ENCODE measurements at regions not wholly inside any gene's neighbourhood (a gene's known extent, or its start where the extent isn't known, plus 50 kb on each side); places are given as distances from the start of the nearest gene placed in this dataset.

DNA sequence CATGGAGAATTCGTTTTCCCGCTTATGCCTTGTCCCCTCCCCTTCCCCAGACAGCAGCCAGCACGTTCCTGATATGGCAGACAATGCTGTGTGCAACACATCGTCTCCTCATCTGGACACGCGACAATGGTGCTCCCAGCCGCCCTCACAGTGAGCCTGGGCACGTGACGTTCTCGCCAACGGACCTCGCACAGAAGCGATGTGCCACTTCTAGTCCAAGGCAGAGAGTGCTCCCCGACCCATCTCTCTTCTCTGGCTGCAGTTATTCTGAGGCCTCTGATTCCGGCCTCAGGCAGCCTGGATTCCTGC is 505.4 kb downstream of the EIPR1 start:
- Mint-ChIP-seq H3K27me3 (ENCODE audit: low read depth in 2 of 2) (no peaks in the 10 kb centered on the region), H3K36me3 (no peaks in the 10 kb centered on the region), H3K9me3 (no peaks in the 10 kb centered on the region), H3K4me3 (no peak overlapping the region), H3K27ac (no peak overlapping the region), H3K4me1 (no peaks in the 10 kb centered on the region)
- H3K27ac ChIP-seq (ENCODE audit: low read length): no peak overlapping the region
- TF ChIP-seq, protein P1, sequence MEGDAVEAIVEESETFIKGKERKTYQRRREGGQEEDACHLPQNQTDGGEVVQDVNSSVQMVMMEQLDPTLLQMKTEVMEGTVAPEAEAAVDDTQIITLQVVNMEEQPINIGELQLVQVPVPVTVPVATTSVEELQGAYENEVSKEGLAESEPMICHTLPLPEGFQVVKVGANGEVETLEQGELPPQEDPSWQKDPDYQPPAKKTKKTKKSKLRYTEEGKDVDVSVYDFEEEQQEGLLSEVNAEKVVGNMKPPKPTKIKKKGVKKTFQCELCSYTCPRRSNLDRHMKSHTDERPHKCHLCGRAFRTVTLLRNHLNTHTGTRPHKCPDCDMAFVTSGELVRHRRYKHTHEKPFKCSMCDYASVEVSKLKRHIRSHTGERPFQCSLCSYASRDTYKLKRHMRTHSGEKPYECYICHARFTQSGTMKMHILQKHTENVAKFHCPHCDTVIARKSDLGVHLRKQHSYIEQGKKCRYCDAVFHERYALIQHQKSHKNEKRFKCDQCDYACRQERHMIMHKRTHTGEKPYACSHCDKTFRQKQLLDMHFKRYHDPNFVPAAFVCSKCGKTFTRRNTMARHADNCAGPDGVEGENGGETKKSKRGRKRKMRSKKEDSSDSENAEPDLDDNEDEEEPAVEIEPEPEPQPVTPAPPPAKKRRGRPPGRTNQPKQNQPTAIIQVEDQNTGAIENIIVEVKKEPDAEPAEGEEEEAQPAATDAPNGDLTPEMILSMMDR (IDR thresholded peaks at IDR 0.05): no peak
- no peaks in the 10 kb centered on the region for H3K27me3 ChIP-seq (ENCODE audit: control insufficient read depth, insufficient read depth, low read length)
- 85% methylated on average over 15 of the region's 15 CpGs for WGBS (ENCODE audit: insufficient coverage)
- H3K9me3 ChIP-seq (ENCODE audit: control insufficient read depth, insufficient read depth, low read length): no peaks in the 10 kb centered on the region
- no peaks in the 10 kb centered on the region for H3K36me3 ChIP-seq (ENCODE audit: control insufficient read depth, insufficient read depth, low read length)
- no peak overlapping the region for H3K4me3 ChIP-seq (ENCODE audit: low read length)
- no peak for ATAC-seq
- intact Hi-C loops (cut with micrococcal nuclease): no loop called here
- DNase-seq: no peak
- H3K4me1 ChIP-seq (ENCODE audit: control insufficient read depth, insufficient read depth, low read length): no peaks in the 10 kb centered on the region

DNA sequence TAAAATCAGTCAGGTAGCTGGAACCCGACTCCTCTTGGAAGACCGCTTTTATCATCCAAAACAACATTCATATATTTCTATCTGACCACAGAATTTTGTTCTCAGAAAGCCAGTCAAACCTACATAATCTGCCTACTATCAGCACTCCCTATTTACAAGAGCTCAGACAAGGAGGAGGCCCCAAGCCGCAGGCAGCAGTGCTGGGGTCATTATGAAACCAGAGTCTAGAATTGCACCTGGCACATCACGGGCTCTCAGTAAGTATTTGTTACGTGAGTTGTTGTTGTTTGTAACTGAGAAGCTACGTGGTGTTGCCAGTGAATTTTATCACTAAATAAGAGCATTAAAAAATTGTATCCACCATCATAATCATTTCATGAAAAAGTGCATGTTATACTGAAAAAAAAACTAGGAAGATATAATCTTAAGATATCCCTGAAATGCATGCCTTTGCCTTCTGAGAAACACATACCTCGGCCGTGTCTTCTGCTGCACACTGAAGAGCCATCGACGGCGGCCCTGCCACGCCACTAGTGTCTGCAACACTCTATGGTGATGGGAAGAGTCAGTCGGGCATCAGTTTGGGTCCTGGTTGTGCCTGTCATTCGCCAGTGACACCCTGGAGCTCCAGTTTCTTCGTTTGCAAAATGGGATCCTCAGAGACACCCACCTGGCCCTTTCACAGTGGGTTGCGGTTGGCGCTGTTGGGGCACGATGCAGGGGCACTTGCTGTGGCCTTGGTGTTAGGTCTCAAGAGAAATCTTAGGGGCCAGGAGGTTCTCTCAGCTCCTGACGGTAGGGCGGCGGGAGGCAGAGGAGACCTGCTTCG is 505.9 kb downstream of the EIPR1 start:
- H3K4me3 ChIP-seq (ENCODE audit: low read length): no peak overlapping the region
- Mint-ChIP-seq H3K27me3 (ENCODE audit: low read depth in 2 of 2) (no peaks in the 10 kb centered on the region), H3K36me3 (no peaks in the 10 kb centered on the region), H3K4me1 (no peaks in the 10 kb centered on the region), H3K9me3 (no peaks in the 10 kb centered on the region), H3K27ac (no peak overlapping the region), H3K4me3 (no peak overlapping the region)
- no peaks in the 10 kb centered on the region for H3K4me1 ChIP-seq (ENCODE audit: control insufficient read depth, insufficient read depth, low read length)
- 87% methylated on average over 20 of the region's 22 CpGs for WGBS (ENCODE audit: insufficient coverage)
- no peaks in the 10 kb centered on the region for H3K9me3 ChIP-seq (ENCODE audit: control insufficient read depth, insufficient read depth, low read length)
- no peak for DNase-seq
- intact Hi-C loops (cut with micrococcal nuclease): no loop called here
- TF ChIP-seq, protein P1 (IDR thresholded peaks at IDR 0.05): no peak
- no peaks in the 10 kb centered on the region for H3K36me3 ChIP-seq (ENCODE audit: control insufficient read depth, insufficient read depth, low read length)
- ATAC-seq: no peak
- no peaks in the 10 kb centered on the region for H3K27me3 ChIP-seq (ENCODE audit: control insufficient read depth, insufficient read depth, low read length)
- no peak overlapping the region for H3K27ac ChIP-seq (ENCODE audit: low read length)

DNA sequence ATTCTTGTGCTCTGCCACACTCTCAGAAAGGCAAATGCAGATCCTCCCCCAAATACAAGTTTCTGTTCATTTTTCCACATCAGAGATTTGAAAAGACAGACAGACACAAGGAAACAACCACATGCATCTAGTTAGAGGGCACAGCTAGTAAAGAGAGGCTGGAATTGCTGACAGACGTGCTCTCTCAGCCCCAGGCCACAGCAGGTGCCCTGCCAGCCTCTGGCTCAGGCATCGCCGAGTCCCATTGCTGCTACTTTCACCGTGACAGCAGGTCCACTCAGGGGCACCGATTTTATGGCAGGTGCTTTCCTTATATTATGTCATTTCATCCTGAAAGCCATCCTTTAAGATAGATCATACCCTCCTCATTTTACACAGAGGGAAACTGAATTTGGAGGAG is 507.5 kb downstream of the EIPR1 start:
- H3K27ac ChIP-seq (ENCODE audit: low read length): no peak overlapping the region
- intact Hi-C loops (cut with micrococcal nuclease): no loop called here
- DNase-seq (no peak), ATAC-seq (no peak)
- 78% methylated on average over 5 of the region's 5 CpGs for WGBS (ENCODE audit: insufficient coverage)
- no peaks in the 10 kb centered on the region for H3K4me1 Mint-ChIP-seq
- no peaks in the 10 kb centered on the region for H3K36me3 ChIP-seq (ENCODE audit: control insufficient read depth, insufficient read depth, low read length)
- H3K9me3 Mint-ChIP-seq: no peaks in the 10 kb centered on the region
- H3K9me3 ChIP-seq (ENCODE audit: control insufficient read depth, insufficient read depth, low read length): no peaks in the 10 kb centered on the region
- H3K27me3 ChIP-seq (ENCODE audit: control insufficient read depth, insufficient read depth, low read length): no peaks in the 10 kb centered on the region
- H3K4me3 Mint-ChIP-seq: no peak overlapping the region
- H3K4me1 ChIP-seq (ENCODE audit: control insufficient read depth, insufficient read depth, low read length): no peaks in the 10 kb centered on the region
- H3K4me3 ChIP-seq (ENCODE audit: low read length): no peak overlapping the region
- H3K27ac Mint-ChIP-seq: no peak overlapping the region
- TF ChIP-seq, protein P1 (IDR thresholded peaks at IDR 0.05): no peak
- no peaks in the 10 kb centered on the region for H3K36me3 Mint-ChIP-seq
- H3K27me3 Mint-ChIP-seq (ENCODE audit: low read depth in 2 of 2): no peaks in the 10 kb centered on the region

DNA sequence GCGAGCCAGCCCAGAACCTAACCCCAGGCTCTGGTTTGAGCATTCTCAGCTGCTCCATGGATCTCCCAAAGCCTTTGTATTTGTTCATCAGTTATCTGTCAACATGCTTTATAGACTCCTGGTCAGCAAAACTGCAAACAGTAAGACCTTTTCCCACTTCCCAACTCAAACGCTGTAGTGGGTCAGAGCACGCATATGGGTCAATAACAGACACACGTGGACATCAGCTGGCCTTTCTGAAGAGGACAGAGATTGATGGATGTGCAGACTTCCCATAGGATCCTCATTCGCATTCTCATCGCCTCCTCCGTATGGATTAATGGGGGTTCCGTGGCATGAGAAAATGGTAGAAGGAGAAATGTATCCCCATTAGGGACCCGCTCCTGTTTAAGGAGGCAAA is 508.1 kb downstream of the EIPR1 start:
- H3K27me3 Mint-ChIP-seq (ENCODE audit: low read depth in 2 of 2): no peaks in the 10 kb centered on the region
- ATAC-seq: no peak
- intact Hi-C loops (cut with micrococcal nuclease): no loop called here

More for the DNA sequence above, 508.1 kb downstream of the EIPR1 start:
- WGBS (ENCODE audit: insufficient coverage): 94% methylated on average over 9 of the region's 9 CpGs
- H3K9me3 Mint-ChIP-seq: no peaks in the 10 kb centered on the region
- H3K4me1 Mint-ChIP-seq: no peaks in the 10 kb centered on the region
- Histone ChIP-seq H3K27ac (ENCODE audit: low read length) (no peak overlapping the region), H3K36me3 (ENCODE audit: control insufficient read depth, insufficient read depth, low read length) (no peaks in the 10 kb centered on the region), H3K4me3 (ENCODE audit: low read length) (no peak overlapping the region), H3K9me3 (ENCODE audit: control insufficient read depth, insufficient read depth, low read length) (no peaks in the 10 kb centered on the region), H3K27me3 (ENCODE audit: control insufficient read depth, insufficient read depth, low read length) (no peaks in the 10 kb centered on the region), H3K4me1 (ENCODE audit: control insufficient read depth, insufficient read depth, low read length) (no peaks in the 10 kb centered on the region)
- H3K36me3 Mint-ChIP-seq: no peaks in the 10 kb centered on the region
- H3K4me3 Mint-ChIP-seq: no peak overlapping the region
- no peak for DNase-seq
- no peak overlapping the region for H3K27ac Mint-ChIP-seq
- TF ChIP-seq, protein P1 (IDR thresholded peaks at IDR 0.05): no peak
